ENCODE measurements at regions not wholly inside any gene's neighbourhood (a gene's known extent, or its start where the extent isn't known, plus 50 kb on each side); places are given as distances from the start of the nearest gene placed in this dataset.

DNA sequence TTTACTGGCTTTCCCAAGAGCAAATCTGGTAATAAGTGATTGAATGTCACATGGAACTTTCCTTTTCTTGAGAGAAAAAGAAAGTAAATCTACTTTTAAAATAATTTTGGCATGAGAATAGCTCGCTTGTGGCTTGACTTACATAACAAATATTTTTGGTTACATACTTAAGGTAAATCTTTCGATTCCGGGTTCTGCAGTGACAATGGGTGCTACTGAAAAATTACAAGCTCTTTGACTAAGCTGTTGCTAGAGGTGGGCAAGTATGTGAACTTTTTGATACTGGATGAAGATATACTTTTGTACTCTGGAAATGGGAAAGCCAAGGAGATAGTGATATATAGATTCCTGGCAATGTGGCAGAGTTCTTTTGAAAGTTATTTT is 51.9 kb upstream of the OTOL1 start:
- ATAC-seq (ENCODE audit: low read depth), result no peak
- TF ChIP-seq, protein P1, sequence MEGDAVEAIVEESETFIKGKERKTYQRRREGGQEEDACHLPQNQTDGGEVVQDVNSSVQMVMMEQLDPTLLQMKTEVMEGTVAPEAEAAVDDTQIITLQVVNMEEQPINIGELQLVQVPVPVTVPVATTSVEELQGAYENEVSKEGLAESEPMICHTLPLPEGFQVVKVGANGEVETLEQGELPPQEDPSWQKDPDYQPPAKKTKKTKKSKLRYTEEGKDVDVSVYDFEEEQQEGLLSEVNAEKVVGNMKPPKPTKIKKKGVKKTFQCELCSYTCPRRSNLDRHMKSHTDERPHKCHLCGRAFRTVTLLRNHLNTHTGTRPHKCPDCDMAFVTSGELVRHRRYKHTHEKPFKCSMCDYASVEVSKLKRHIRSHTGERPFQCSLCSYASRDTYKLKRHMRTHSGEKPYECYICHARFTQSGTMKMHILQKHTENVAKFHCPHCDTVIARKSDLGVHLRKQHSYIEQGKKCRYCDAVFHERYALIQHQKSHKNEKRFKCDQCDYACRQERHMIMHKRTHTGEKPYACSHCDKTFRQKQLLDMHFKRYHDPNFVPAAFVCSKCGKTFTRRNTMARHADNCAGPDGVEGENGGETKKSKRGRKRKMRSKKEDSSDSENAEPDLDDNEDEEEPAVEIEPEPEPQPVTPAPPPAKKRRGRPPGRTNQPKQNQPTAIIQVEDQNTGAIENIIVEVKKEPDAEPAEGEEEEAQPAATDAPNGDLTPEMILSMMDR (IDR thresholded peaks at IDR 0.05; ENCODE audit: poor library complexity, severe bottlenecking), result no peak
- no peak overlapping the region for H3K27ac ChIP-seq (ENCODE audit: poor library complexity, severe bottlenecking)

DNA sequence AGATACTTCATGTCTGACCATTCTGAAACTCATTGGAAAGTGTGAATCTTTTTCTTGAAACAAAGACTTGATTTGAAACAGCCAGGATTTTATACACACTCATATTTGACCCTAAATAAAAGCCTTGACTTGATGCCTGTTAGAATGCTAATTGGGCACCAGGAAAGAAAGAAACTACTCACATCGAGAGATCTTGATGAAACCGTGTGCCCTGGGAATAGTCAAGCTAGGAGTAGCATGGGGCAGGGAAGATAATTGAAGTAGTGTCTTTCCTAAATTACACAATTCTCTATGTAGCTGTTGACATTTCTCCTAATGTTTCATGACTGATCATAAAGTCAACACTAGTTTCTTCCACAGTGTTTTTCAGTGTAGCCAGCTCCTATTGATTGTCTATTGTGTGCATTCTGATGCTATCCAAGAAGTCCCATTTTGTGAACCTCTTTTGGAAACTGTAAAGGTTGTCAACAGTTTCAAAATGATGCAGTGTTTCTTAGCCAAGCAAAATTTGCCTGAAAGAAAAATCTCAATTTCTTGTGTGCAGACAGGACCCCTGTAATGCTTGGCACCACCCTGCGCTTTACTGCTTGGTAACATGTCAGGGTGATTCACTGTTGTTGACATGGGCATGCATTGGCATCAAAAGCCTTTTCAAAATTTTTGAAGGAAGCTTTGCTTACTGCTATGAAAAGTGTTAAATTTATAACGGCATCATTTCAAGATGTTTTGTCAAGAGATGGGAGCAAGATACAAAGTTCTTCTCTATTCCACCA is 52.5 kb upstream of the OTOL1 start:
- H3K27ac ChIP-seq (ENCODE audit: poor library complexity, severe bottlenecking), result no peak overlapping the region
- no peaks in the 10 kb centered on the region for H3K4me1 ChIP-seq (ENCODE audit: insufficient read depth, poor library complexity, severe bottlenecking)
- no peaks in the 10 kb centered on the region for H3K9me3 ChIP-seq (ENCODE audit: severe bottlenecking)
- H3K4me3 ChIP-seq (ENCODE audit: severe bottlenecking), result no peak overlapping the region
- DNase-seq (ENCODE audit: low spot score) (no peak), ATAC-seq (ENCODE audit: low read depth) (peak; percentile 31; the same call in 1 of the 3 replicates)
- H3K36me3 ChIP-seq (ENCODE audit: low read depth), result no peaks in the 10 kb centered on the region
- TF ChIP-seq, protein P1 (IDR thresholded peaks at IDR 0.05; ENCODE audit: poor library complexity, severe bottlenecking), result no peak
- H3K27me3 ChIP-seq (ENCODE audit: insufficient read depth, poor library complexity, severe bottlenecking), result no peaks in the 10 kb centered on the region

More for the DNA sequence above, 51.9 kb upstream of the OTOL1 start:
- H3K9me3 ChIP-seq (ENCODE audit: severe bottlenecking), result no peaks in the 10 kb centered on the region
- no peak for DNase-seq (ENCODE audit: low spot score)
- H3K4me1 ChIP-seq (ENCODE audit: insufficient read depth, poor library complexity, severe bottlenecking), result no peaks in the 10 kb centered on the region
- no peaks in the 10 kb centered on the region for H3K36me3 ChIP-seq (ENCODE audit: low read depth)
- H3K4me3 ChIP-seq (ENCODE audit: severe bottlenecking), result no peak overlapping the region
- H3K27me3 ChIP-seq (ENCODE audit: insufficient read depth, poor library complexity, severe bottlenecking), result no peaks in the 10 kb centered on the region

DNA sequence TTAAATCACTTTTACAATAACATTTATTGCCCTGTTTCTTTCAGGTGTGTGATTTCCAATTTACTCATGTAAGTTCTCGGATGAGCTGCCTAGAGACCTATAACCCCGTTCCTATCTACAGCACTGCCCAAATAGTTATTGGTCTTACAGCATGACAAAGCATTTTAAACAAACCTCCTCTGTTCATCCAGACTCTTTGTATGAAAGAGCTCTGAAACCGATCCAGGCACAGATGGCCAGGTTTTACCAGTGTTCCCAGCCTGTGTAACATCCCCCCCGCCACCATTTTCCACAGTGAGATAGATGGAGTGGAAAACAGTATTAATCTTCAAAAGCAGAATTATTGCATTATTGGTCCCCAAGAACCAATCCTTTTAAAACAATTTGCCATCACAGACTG is 59.0 kb upstream of the SPTSSB start:
- ATAC-seq (ENCODE audit: low read depth), result no peak
- H3K4me1 ChIP-seq (ENCODE audit: insufficient read depth, poor library complexity, severe bottlenecking), result no peaks in the 10 kb centered on the region
- no peak overlapping the region for H3K27ac ChIP-seq (ENCODE audit: poor library complexity, severe bottlenecking)
- H3K9me3 ChIP-seq (ENCODE audit: severe bottlenecking), result no peaks in the 10 kb centered on the region
- TF ChIP-seq, protein P1 (IDR thresholded peaks at IDR 0.05; ENCODE audit: poor library complexity, severe bottlenecking), result no peak
- DNase-seq (ENCODE audit: low spot score), result no peak
- no peaks in the 10 kb centered on the region for H3K27me3 ChIP-seq (ENCODE audit: insufficient read depth, poor library complexity, severe bottlenecking)
- no peaks in the 10 kb centered on the region for H3K36me3 ChIP-seq (ENCODE audit: low read depth)
- no peak overlapping the region for H3K4me3 ChIP-seq (ENCODE audit: severe bottlenecking)

DNA sequence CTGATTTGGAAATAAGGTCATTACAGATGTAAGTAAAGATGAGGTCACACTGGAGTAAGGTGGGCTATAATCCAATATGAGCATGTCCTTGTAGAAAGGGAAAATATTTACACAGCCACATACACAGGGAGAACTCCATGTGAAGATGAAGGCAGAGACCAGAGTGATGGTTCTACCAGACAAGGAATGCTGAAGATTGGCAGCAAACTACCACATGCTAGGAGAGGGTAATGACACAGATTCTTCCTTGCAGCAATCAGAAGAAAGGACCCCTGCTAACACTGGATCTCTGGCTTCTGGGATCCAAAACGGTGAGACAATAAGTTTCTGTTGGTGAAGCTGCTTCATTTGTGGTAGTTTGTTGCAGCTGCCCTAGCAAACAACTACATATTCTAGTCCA is 56.0 kb upstream of the SPTSSB start:
- TF ChIP-seq, protein P1 (IDR thresholded peaks at IDR 0.05; ENCODE audit: poor library complexity, severe bottlenecking), result no peak
- Histone ChIP-seq H3K27me3 (ENCODE audit: insufficient read depth, poor library complexity, severe bottlenecking) (no peaks in the 10 kb centered on the region), H3K4me1 (ENCODE audit: insufficient read depth, poor library complexity, severe bottlenecking) (no peaks in the 10 kb centered on the region), H3K9me3 (ENCODE audit: severe bottlenecking) (no peaks in the 10 kb centered on the region), H3K4me3 (ENCODE audit: severe bottlenecking) (no peak overlapping the region), H3K36me3 (ENCODE audit: low read depth) (no peaks in the 10 kb centered on the region), H3K27ac (ENCODE audit: poor library complexity, severe bottlenecking) (no peak overlapping the region)
- DNase-seq (ENCODE audit: low spot score), result no peak
- ATAC-seq (ENCODE audit: low read depth), result no peak

DNA sequence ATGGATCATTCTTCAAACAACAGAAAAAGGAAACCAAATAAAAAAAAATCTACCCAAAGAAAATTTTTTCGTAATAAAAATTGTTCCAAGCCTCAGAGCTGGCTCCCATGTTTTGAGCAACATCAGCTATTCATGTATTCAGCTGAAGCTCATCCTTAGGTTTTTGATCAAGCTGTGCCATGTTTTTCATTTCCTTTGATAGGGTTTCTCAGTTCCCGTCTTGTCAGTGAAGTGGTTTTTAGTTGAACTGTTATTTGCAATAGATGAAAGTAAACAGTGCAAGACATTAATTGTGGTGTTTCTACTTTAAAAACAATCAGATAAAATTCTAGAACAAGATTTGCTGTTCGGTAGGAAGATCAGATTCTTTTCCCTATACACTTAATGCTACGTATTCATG is 55.4 kb upstream of the SPTSSB start:
- Histone ChIP-seq H3K27me3 (ENCODE audit: insufficient read depth, poor library complexity, severe bottlenecking) (no peaks in the 10 kb centered on the region), H3K36me3 (ENCODE audit: low read depth) (no peaks in the 10 kb centered on the region), H3K4me3 (ENCODE audit: severe bottlenecking) (no peak overlapping the region), H3K9me3 (ENCODE audit: severe bottlenecking) (no peaks in the 10 kb centered on the region), H3K4me1 (ENCODE audit: insufficient read depth, poor library complexity, severe bottlenecking) (no peaks in the 10 kb centered on the region), H3K27ac (ENCODE audit: poor library complexity, severe bottlenecking) (no peak overlapping the region)
- TF ChIP-seq, protein P1 (IDR thresholded peaks at IDR 0.05; ENCODE audit: poor library complexity, severe bottlenecking), result no peak
- ATAC-seq (ENCODE audit: low read depth) (no peak), DNase-seq (ENCODE audit: low spot score) (no peak)
